ENCODE measurements at regions not wholly inside any gene's neighbourhood (a gene's known extent, or its start where the extent isn't known, plus 50 kb on each side); places are given as distances from the start of the nearest gene placed in this dataset.

GRCh38 chr2:226496273-226496550 is 303.4 kb downstream of the IRS1 start:
- TF ChIP-seq CTCF (IDR thresholded peaks at IDR 0.05) (no peak), POLR2A (IDR thresholded peaks at IDR 0.05; ENCODE audit: low read depth) (no peak)

All from esophagus muscularis mucosa (tissue), 3 donors.